GOT3 (cell line): ENCODE measurements at regions not wholly inside any gene's neighbourhood (a gene's known extent, or its start where the extent isn't known, plus 50 kb on each side); places are given as distances from the start of the nearest gene placed in this dataset.

Source experiments
- DNase-seq: peaks from one replicate; lab custom pipeline; 2025; ENCODE audit warnings: mixed read lengths; lab: John Stamatoyannopoulos, UW

DNA sequence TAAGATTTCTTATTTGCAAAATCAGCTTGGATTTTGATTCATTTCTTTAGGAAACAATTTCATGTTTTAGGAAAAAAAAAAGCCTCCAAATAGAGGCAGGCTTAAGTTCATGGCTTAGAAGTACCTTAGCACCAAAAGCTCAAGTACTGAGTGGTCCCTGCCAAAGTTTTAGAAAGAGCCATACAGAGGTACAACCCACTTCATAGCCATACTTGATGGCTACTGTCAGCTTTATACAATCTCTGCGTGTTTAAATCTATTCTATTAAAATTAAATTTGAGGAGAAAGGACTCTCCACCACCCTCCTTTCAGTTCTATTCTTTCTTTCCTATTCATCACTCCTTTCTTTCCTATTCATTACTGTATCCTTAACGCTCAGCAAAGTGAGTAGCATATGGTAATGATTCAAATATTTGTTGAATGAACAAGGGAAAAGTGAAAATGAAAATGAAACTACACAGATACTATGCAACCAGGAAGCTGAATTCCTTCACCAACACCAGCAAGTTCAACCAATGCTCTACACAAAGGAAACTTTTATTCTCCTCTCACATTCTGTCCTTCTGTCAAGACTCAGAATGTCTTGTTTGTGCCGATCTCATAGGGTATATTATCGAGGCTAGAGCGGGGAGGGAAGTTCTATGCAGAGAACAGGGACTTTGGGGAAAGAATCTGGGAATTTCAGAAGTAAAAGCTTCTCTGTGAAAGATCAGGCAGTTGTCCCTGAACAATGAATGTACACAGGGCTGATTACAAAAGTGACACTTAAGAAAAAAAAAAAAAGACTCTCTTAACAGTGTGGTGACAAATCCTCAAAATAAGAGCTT, 138.6 kb upstream of the SPEF2 start:
- no peak for DNase-seq

DNA sequence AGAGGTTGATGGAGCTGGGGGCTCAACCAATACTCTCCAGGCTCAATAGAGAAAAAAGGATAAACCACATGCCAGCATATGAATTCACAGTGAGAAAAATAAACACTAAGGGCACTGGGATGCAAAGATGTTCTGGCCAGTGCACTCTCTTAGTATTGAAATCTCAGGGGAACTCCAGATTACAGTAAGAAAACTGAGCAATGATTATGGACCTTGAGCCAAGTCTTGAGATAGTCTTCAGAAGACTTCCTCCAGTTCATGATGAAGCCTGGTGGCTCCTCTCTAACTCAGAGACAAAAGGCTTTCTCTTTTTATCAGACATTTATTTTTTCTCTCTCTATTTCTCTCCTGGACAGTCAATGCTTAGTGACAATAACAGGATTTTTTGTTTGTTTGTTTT, 139.8 kb upstream of the SPEF2 start:
- no peak for DNase-seq

DNA sequence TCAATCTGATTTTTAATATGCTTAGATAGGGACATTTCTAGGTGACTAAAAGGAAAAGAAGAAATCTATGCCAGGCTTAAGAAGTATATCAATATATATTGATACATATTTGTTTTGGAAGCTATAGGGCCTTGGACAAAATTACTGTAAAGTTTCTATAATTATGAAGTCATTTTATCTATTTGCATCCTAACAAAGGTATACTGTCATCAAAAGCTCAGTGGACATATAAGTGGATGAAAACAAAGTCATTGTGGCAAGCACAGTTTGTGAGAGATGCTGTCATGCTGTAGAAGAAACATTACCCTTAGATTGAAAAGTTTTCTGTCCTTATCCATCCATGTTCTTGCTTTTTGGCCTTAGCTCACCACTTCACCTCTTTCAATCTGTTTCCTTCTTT, 140.3 kb upstream of the SPEF2 start:
- no peak for DNase-seq

DNA sequence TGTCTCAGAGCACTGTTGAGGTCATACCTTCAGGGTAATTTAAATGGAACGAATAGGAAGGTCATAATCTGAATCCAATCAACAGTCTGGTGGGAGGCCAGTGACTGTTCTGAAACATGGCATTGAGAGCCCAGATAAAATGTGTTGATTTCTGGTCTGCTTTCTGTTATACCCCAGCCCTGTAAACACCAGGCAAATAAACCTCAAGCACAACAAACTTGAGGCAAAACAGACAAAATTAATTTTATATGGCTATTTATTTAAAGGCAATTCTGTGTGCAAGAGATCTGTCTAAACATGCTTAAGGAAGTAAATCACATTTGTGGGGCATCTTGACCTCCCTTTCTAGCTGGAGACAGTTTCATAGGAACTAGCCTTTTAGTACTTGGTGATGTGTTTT, 140.9 kb upstream of the SPEF2 start:
- DNase-seq = no peak

DNA sequence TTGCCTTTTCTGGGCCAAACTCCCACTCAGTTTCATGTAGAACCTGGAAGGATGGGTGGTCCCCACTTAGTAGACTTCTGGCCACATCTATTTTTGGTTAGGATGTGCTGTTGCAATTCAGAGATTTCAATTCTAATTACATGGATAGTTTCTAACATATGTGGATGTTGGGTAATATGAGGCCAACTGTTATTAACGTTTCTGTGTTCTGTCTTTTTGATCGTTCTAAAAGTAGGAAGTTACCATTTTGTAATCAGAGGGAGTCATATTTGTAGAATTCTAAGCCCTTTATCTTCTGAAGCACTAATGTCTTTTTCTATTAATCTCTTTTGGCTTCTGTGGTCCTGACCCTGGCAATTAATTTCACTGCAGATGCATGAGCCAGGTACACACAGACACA, 141.6 kb upstream of the SPEF2 start:
- no peak for DNase-seq

DNA sequence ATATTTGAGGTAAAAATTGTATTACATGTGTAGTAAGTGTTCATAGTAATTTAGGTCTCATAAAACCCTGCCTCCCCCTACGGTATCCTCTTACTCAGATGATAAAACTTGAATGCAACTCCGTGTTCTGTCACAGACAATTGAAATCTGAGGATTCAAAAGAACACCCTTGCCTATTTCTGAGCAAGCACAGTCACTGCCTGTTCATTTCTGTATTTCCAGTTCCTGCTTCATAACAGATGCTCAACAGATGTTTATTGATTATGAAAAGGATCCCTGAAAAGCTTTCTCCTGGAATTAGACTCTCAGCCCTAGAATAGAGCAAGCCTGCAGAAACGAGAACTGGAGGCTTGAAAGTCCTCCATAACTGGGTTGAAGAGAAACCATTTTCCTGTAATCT, 144.1 kb upstream of the SPEF2 start:
- DNase-seq = no peak

DNA sequence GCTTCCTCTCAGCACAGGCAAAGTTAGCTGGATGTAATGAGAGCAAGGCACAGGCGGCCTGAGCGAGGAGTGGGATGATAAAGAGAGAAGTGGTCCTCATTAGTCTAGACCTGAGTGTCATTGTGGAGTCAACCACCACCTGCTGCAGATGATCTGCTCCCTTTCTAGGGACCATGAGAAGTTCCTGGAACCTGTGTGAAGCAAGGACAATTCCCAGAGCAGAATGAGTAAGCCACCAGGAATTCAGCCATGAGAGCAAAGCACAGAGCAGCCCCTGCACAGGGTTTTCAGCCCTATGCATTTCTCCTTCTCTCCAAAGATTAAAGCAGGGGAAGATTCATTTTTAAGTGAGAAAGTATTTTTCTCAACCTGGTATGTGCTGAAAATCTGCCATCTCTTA, 146.8 kb upstream of the SPEF2 start:
- DNase-seq = no peak

DNA sequence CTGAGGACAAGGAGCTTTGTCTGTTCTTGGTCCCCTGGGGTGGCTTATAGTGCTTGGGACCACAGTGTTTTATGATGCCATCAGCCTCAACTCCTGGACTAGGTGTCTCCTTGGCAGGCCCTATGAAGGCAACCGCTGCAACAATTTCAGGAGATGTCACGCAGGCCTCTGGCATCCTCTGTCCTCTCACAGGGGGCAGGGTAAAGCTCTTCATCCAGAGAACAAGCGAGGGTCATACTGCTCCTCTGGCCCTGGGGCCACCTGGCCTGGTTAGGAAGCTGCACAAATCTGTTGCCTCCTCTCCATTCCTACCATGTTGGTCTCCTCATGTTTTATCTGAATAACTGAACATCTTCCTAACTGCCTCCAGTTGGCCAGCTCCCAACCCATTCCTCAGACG, 148.9 kb upstream of the SPEF2 start:
- DNase-seq = no peak

DNA sequence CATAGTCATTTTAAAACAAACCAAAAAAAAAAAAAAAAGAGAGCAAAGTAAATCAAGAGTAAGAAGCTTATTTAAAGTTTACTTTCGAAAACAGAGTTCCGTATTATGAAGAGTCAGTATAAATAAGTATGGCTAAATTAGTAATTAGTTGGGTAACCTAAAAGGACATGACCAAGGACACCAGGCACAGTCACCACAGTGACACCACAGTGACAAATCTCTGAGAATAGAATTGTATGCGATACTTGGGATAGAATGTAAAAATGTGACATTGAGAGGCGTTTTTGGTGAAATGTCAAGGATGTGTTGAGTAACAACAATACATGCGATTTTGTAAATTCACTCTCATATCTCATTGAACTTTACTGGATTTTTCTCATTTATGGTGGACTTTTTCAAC, 150.9 kb upstream of the SPEF2 start:
- DNase-seq = no peak

DNA sequence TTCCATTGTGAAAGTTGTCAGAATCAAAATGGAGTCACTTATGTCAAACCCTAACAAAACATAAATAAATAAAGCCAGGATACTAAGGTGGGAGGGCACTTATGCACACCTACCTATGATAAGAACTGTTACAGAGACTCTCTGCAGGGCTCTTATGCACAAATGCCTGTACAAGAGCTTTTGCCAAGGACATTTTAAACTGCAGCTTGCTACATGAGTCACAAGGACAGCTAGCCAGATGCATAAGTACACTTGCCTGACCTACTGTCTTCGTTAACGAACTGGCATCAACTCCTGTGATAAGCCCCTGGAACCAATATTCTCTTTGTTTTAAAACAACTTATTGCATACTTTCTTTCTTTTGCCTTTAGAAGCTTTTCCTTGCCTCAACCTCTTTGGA, 152.9 kb upstream of the SPEF2 start:
- DNase-seq = no peak

DNA sequence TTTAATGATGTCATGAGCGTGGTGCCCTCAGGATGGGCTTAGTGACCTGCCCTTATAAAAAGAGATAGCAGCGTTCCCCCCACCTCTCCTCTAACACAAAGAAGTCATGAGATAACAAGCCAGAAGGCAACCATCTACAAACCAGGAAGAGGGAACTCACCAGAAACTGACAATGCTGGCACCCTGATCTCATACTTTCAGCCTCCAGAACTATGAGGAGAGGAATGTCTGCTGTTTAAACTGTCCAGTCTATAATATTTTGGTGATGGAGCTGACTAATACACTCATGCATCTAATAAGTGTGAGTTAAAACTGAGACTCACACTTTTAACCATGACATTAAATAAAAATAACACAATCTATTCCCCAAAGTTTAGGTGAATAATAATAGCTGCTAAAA, 156.1 kb upstream of the SPEF2 start:
- DNase-seq = no peak

DNA sequence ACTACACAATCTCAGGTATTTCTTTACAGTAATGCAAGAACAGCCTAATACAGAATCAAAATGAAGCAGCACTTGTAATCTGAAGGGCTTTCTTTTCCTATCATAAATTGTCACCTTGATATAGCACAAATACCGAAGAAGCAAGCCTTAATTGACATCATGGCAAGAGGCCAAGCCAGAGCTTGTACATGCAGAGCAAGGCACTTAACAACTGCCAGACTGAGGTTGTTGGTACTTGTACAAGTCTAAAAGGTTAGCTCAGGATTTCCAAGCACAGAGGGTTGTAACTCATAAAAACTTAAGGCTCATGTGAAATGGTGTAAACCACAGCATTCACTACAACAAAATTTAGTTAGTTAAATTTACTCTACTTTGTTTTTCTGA, 158.8 kb upstream of the SPEF2 start:
- no peak for DNase-seq

DNA sequence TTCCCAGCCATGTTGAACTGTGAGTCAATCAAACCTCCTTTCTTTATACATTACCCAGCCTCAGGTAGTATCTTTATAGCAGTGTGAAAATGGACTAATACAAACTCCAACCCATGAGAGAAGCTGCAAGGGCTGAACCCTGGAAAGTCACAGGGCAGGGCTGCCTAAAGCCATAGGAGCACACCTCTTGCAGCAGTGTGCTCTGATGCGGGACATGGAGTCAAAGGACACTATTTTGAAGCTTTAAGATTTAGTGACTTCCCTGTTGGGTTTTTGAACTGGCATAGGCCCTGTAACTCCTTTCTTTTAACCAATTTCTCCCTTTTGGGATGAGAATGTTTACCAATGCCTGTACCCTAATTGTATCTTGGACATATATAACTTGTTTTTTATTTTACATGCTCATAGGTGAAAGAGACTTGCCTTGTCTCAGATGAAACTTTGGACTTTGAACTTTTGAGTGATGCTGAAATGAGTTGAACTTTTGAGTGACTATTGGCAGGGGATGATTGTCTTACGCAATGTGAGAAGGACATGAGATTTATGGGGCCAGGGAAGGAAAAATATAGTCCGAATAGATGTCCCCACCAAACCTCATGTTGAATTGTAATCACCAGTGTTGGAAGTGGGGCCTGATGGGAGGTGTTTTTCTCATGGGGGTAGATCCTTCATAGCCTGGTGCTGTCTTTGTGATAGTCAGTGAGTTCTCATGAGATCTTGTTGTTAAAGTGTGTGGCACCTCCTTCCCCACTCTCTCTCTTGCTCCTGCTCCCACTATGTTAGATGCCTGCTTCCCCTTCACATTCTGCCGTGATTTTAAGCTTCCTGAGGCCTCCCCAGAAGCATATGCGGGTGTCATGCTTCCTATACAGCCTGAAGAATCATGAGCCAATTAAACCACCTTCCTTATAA, 159.5 kb upstream of the SPEF2 start:
- no peak for DNase-seq

DNA sequence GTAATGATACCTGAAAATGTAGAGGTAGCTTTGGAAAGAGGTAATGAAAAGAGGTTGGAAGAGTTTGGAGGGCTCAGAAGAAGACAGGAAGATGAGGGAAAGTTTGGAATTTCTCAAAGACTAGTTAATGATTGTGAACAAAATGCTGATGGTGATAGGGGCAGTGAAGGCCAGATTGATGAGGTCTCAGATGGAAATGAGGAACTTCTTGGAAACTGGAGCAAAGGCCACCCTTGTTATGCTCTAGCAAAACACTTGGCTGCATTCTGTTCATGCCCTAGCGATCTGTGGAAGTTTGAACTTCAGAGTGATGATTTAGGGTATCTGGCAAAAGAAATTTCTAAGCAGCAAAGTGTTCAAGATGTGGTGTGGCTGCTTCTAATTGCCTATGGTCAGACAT, 161.2 kb upstream of the SPEF2 start:
- DNase-seq = no peak

DNA sequence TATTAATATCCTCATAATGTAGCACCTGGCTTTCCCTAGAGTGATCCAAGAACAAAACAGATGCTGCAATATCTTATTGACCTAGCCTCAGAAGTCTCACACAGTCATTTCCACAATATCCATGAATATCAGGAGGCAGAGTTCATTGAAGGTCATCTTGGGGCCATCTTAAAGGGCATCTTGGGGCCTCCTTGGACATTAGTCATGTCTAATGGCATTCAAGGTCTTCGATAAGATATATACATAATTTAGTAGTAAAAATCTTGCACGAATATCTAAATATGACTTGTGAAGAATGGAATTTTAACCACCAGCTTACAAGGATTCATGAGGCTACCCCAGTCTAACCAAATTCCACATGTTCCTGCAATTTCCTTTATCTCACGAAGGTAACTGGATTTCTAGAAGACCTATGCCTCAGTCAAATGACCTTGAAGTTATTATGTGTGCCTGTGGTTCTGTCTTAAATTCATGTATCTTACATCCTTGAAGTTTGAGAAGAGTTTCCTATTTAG, 163.6 kb upstream of the SPEF2 start:
- no peak for DNase-seq

DNA sequence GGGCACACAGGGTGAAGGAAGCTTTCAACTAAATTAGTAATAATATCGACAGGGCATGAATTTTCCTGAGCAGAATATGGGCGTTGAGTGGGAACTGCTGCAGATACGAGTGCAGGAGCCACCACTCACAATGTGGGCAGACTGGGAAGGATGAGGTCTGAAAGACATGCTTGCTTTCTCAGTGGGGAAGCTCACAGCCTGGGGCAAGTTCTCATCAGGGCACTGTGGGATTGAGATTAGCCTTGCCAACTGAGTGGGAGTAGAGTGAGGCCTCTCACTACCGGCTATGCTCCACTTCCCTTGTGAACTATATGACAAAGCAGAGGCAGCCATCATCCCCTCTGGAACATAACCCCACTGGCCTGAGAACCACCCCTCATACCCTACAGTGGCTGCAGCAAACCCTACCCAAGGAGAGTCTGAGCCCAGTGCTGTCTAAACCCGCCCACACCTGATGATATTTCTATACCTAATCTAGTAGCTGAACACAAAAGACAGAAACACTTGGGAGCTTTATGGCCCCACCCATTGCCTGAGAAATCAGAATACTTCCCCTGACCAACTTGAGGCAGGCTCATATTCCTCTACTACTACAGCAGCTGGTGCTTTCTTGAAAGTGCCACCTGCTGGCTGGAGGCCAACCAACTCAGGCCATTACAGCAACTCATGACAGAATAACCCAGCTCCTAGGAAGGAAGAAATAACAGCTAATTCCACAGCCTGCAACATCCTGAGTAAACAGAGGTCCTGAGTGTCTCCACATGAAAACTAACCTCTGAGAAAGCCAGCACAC, 173.7 kb upstream of the SPEF2 start:
- no peak for DNase-seq

DNA sequence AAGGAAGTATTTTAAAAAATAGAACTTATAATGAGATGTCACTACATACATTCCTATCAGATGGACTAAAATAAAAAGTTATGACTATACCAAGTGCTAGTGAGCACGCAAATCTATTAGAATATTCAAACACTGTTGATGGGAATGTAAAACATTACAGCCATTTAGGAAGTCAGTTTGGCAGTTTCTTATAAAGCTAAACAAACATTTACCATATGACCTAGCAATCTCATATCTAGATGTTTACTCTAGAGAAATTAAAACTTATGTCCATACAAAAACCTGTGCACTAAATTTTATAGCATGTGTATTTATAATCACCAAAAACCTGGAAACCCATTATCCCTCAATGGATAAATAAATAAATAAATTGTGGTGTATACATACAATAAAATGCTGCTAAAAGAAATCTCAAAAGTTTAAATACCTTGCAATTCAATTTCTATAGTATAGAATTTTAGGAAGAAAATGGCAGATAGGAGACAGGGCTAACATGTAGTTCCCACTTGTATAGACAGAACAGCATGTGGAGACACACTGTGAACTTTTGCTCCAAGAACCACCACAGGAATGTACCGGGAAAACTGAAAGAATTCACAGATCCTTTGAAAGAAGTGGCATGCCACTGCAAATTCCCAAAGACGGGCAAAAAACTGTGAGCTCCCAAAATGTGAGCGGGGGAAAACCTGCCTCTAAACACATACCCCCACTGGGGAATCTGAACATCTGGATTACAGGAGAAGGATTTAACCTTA, 174.6 kb upstream of the SPEF2 start:
- DNase-seq = no peak

DNA sequence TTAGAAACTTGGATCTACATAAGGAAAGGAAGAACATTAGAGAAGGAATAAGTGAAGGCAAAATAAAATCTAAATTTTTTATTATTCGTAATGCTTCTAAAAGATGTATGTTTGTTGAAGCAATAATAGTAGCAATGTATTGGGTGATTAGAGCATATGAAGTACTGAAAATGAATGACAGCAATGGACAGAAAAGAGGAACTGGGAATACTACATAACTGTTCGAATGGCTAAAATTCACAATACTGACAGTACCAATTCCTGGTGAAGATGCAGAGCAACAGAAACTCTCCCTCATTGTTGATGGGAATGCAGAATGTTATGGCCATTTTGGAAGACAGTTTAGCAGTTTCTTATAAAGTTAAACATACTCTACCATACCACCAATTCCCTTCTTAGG, 177.3 kb upstream of the SPEF2 start:
- no peak for DNase-seq

DNA sequence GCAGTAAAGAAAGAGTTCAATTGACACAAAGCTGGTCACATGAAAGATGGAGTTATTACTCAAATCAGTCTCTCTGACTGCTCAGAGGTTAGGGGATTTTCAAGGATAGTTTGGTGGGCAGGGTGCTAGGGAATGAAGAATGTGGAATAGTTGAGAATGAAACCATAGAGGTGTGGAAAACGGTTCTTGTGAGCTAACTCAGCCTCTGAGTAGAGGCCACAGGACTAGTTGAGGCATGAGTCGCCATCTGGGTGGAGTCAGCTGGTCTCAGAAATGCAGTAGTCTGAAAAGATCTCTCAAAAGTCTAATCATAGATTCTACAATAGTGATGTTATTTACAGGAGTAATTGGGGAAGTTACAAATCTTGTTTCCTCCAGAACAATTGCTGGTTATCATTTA, 178.9 kb upstream of the SPEF2 start:
- DNase-seq = no peak

DNA sequence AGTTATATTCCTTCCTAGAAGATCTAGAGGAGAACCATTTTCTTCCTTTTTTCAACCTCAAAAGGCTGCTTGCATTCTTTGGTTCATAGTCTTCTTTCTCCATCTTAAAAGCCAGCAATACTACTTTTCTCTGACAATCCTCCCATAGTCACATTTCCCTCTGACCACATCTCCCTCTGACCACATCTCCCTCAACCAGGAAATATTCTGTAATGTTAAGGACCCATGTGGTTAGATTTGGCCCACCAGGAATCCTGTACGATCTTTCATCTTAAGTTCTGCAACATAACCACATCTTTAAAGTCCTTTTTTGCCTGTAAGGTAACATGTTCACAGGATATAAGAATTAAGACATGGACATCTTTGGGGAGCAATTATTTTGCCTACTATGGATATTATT, 179.4 kb upstream of the SPEF2 start:
- DNase-seq = no peak

DNA sequence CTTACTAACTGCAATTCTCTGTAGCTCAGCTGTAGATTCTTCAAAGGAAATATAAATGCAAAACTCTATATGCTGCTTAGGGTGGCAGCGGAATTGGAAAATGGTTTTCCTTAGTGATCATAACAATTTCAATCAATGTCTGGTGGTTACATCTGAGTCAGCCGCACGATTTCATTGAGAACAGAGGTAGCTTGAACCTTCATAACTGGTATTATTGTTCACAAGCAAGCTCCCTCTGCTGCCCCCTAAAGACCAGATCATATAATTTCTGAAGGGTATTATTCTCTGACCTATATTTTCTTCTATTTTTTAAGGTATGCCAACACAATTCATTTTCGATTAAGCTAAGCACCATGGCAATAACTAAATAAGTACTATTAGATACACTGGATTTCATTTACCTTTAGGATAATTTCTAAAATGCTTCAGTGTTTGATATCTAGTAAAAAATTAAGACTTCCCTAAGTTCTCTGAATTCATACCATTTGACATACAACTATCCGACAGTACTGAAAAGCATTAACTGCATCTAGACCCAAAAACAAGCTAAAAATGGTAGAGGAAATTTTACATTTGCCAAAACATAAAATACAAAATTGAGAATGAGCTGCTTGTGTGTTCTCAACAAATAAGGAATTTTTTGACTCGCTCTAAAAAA, 181.1 kb upstream of the SPEF2 start:
- no peak for DNase-seq
